HUES64 (cell line): ENCODE measurements at regions not wholly inside any gene's neighbourhood (a gene's known extent, or its start where the extent isn't known, plus 50 kb on each side); places are given as distances from the start of the nearest gene placed in this dataset.

Experiments
- H3K27ac ChIP-seq: 2 replicates; pipeline ENCODE4 v1.7.0; 2013; ENCODE audit warnings: low read depth, low read length, inconsistent platforms
- H3K27me3 ChIP-seq: 2 replicates; pipeline ENCODE4 v1.6.1; 2013; ENCODE audit warnings: mild to moderate bottlenecking, low read length; ENCODE audit not compliant: insufficient read depth
- H3K36me3 ChIP-seq: 2 replicates; pipeline ENCODE4 v1.6.1; 2013; ENCODE audit warnings: mild to moderate bottlenecking, low read length; ENCODE audit not compliant: insufficient read depth
- H3K4me1 ChIP-seq: 2 replicates; pipeline ENCODE4 v1.6.1; 2013; ENCODE audit warnings: mild to moderate bottlenecking, low read length, moderate library complexity; ENCODE audit not compliant: insufficient read depth
- H3K4me3 ChIP-seq: 2 replicates; pipeline ENCODE4 v1.5.1; 2013; ENCODE audit warnings: mild to moderate bottlenecking, low read length, moderate library complexity
- H3K9ac ChIP-seq: 2 replicates; pipeline ENCODE4 v1.6.1; 2013; ENCODE audit warnings: mild to moderate bottlenecking, low read depth, low read length
- H3K9me3 ChIP-seq: 2 replicates; pipeline ENCODE4 v1.6.1; 2013; ENCODE audit warnings: low read depth, low read length; ENCODE audit not compliant: insufficient read depth
- WGBS: fragments of 150-250, 120-280 bp; methylation state at CpG from one replicate; pipeline ENCODE4 v1.1.7; 2013; ENCODE audit warnings: missing lambda C conversion rate; 5-methylcytosine and 5-hydroxymethylcytosine counted together

- H3K27ac ChIP-seq, result no peak overlapping the region
- no peaks in the 10 kb centered on the region for H3K36me3 ChIP-seq
- 100% methylated on average over 1 of the region's 1 CpG for WGBS
- H3K27me3 ChIP-seq, result no peaks in the 10 kb centered on the region; the same call in 1 of the 2 replicates
- H3K4me1 ChIP-seq, result peaks cover 50% of the 10 kb centered on the region
- no peaks in the 10 kb centered on the region for H3K9me3 ChIP-seq
- H3K4me3 ChIP-seq, result no peak overlapping the region
- H3K9ac ChIP-seq, result no peak overlapping the region
Observed at GRCh38 chr9:27747450-27747849, 174.2 kb upstream of the C9orf72 start.

GRCh38 chr9:27749838-27750237 is 176.6 kb upstream of the C9orf72 start:
- H3K36me3 ChIP-seq, result no peaks in the 10 kb centered on the region
- 11% methylated on average over 2 of the region's 2 CpGs for WGBS
- peak overlapping the region; percentile 88 for H3K27ac ChIP-seq
- H3K27me3 ChIP-seq, result no peaks in the 10 kb centered on the region; the same call in 1 of the 2 replicates
- 0 out of 2 replicates have a peak overlapping the region, but pooled peaks have one; percentile 46 for H3K9ac ChIP-seq
- no peaks in the 10 kb centered on the region for H3K9me3 ChIP-seq
- H3K4me1 ChIP-seq, result peaks cover 50% of the 10 kb centered on the region
- H3K4me3 ChIP-seq, result no peak overlapping the region

- WGBS, result 83% methylated on average over 3 of the region's 3 CpGs
- no peak overlapping the region for H3K9ac ChIP-seq
- H3K27ac ChIP-seq, result peak overlapping the region; percentile 88
- no peaks in the 10 kb centered on the region for H3K9me3 ChIP-seq
- no peaks in the 10 kb centered on the region for H3K36me3 ChIP-seq
- peaks cover 50% of the 10 kb centered on the region for H3K4me1 ChIP-seq
- no peaks in the 10 kb centered on the region; the same call in 1 of the 2 replicates for H3K27me3 ChIP-seq
- H3K4me3 ChIP-seq, result no peak overlapping the region
Observed at GRCh38 chr9:27750566-27750965, 177.3 kb upstream of the C9orf72 start.

GRCh38 chr9:27752069-27752468 is 178.8 kb upstream of the C9orf72 start:
- Histone ChIP-seq H3K27ac (no peak overlapping the region), H3K9me3 (no peaks in the 10 kb centered on the region), H3K36me3 (no peaks in the 10 kb centered on the region), H3K4me3 (no peak overlapping the region), H3K27me3 (no peaks in the 10 kb centered on the region; the same call in 1 of the 2 replicates), H3K9ac (no peak overlapping the region), H3K4me1 (peaks cover 49% of the 10 kb centered on the region)
- 95% methylated on average over 4 of the region's 4 CpGs for WGBS

GRCh38 chr9:27755846-27756245 is 182.6 kb upstream of the C9orf72 start:
- H3K4me3 ChIP-seq, result no peak overlapping the region
- H3K4me1 ChIP-seq, result peaks cover 13% of the 10 kb centered on the region
- no peak overlapping the region for H3K27ac ChIP-seq
- H3K9me3 ChIP-seq, result no peaks in the 10 kb centered on the region
- no peaks in the 10 kb centered on the region for H3K27me3 ChIP-seq
- WGBS, result 100% methylated on average over 1 of the region's 2 CpGs
- H3K36me3 ChIP-seq, result no peaks in the 10 kb centered on the region
- no peak overlapping the region for H3K9ac ChIP-seq

- Histone ChIP-seq H3K9me3 (no peaks in the 10 kb centered on the region), H3K27ac (no peak overlapping the region), H3K27me3 (no peaks in the 10 kb centered on the region), H3K36me3 (no peaks in the 10 kb centered on the region), H3K4me1 (peaks cover 8% of the 10 kb centered on the region), H3K9ac (no peak overlapping the region), H3K4me3 (no peak overlapping the region)
- WGBS, result 93% methylated on average over 5 of the region's 5 CpGs
Observed at GRCh38 chr9:27756418-27756817, 183.1 kb upstream of the C9orf72 start.

- 93% methylated on average over 7 of the region's 7 CpGs for WGBS
- H3K4me1 ChIP-seq, result peaks cover 16% of the 10 kb centered on the region
- H3K27me3 ChIP-seq, result no peaks in the 10 kb centered on the region
- H3K27ac ChIP-seq, result no peak overlapping the region
- H3K4me3 ChIP-seq, result no peak overlapping the region
- no peaks in the 10 kb centered on the region for H3K36me3 ChIP-seq
- H3K9me3 ChIP-seq, result no peaks in the 10 kb centered on the region
- no peak overlapping the region for H3K9ac ChIP-seq
Observed at GRCh38 chr9:27763831-27764230, 190.6 kb upstream of the C9orf72 start.

GRCh38 chr9:27765266-27766072 is 192.2 kb upstream of the C9orf72 start:
- Histone ChIP-seq H3K27me3 (no peaks in the 10 kb centered on the region), H3K9ac (no peak overlapping the region), H3K4me3 (no peak overlapping the region), H3K27ac (no peak overlapping the region), H3K36me3 (no peaks in the 10 kb centered on the region), H3K4me1 (peaks cover 16% of the 10 kb centered on the region), H3K9me3 (no peaks in the 10 kb centered on the region)
- 86% methylated on average over 1 of the region's 1 CpG for WGBS

GRCh38 chr9:27766073-27766835 is 193.0 kb upstream of the C9orf72 start:
- H3K27me3 ChIP-seq, result no peaks in the 10 kb centered on the region
- WGBS, result 79% methylated on average over 3 of the region's 3 CpGs
- no peak overlapping the region for H3K4me3 ChIP-seq
- no peaks in the 10 kb centered on the region for H3K36me3 ChIP-seq
- peaks cover 19% of the 10 kb centered on the region for H3K4me1 ChIP-seq
- H3K9ac ChIP-seq, result no peak overlapping the region
- H3K9me3 ChIP-seq, result no peaks in the 10 kb centered on the region
- no peak overlapping the region for H3K27ac ChIP-seq

- no peak overlapping the region for H3K4me3 ChIP-seq
- H3K36me3 ChIP-seq, result no peaks in the 10 kb centered on the region
- no peak overlapping the region for H3K27ac ChIP-seq
- peaks cover 38% of the 10 kb centered on the region for H3K4me1 ChIP-seq
- no peaks in the 10 kb centered on the region for H3K27me3 ChIP-seq
- no peak overlapping the region for H3K9ac ChIP-seq
- no peaks in the 10 kb centered on the region for H3K9me3 ChIP-seq
- 90% methylated on average over 3 of the region's 3 CpGs for WGBS
Observed at GRCh38 chr9:27768781-27769180, 195.5 kb upstream of the C9orf72 start.

- Histone ChIP-seq H3K9ac (no peak overlapping the region), H3K9me3 (no peaks in the 10 kb centered on the region), H3K4me3 (no peak overlapping the region), H3K27ac (no peak overlapping the region), H3K27me3 (no peaks in the 10 kb centered on the region), H3K4me1 (peaks cover 33% of the 10 kb centered on the region), H3K36me3 (no peaks in the 10 kb centered on the region)
- WGBS, result 73% methylated on average over 5 of the region's 5 CpGs
Observed at GRCh38 chr9:27770541-27770940, 197.3 kb upstream of the C9orf72 start.
